GM18498 (cell line): ENCODE measurements at regions not wholly inside any gene's neighbourhood (a gene's known extent, or its start where the extent isn't known, plus 50 kb on each side); places are given as distances from the start of the nearest gene placed in this dataset.
"Not testable (repeated sequence)": the region's sequence is repeated elsewhere in the genome, so short reads cannot be mapped to it uniquely, and the experiment has no call there.

Source experiments
- ATAC-seq: cut with Tn5 transposase; IDR thresholded peaks from one replicate; pipeline ENCODE4 v1.9.1; 2021; ENCODE audit warnings: mild to moderate bottlenecking, moderate library complexity; ENCODE audit not compliant: unreplicated experiment

DNA sequence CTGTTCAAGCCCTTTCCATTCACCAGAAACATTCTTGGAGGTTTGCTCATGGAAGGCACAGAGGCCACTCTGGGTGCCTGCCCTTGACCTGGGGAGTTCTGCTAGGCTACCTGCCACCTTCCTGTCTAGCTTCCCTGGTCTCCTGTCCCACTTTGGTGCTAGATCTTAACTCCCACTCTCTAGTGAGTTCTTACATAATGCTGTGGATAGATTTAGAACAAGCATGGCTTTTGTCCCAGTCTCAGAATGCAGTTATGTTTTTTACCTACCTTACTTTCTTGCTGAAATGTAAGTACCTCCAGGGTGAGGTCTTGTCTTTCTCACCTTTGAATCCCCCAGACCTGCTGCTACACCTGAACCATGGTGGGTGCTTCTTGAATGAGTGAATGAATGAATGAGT, 1252.3 kb downstream of the TYW1 start:
- no peak for ATAC-seq

DNA sequence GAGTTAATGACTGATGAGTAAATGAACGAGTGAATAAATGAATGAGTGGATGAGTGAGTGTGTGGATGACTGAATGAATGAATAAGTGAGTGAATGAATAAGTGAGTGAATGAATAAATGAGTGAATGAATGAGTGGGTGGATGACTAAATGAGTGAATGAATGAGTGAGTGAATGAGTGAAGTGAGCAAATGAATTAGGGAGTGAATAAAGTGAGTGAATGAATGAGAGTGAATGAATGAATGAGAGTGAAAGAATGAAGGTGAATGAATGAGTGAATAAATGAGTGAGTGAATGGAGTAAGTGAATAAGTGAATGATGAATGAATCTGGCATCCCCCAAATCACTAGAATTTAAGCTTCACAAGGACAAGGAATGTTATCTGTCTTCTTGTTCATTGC, 1253.0 kb downstream of the TYW1 start:
- no peak for ATAC-seq

DNA sequence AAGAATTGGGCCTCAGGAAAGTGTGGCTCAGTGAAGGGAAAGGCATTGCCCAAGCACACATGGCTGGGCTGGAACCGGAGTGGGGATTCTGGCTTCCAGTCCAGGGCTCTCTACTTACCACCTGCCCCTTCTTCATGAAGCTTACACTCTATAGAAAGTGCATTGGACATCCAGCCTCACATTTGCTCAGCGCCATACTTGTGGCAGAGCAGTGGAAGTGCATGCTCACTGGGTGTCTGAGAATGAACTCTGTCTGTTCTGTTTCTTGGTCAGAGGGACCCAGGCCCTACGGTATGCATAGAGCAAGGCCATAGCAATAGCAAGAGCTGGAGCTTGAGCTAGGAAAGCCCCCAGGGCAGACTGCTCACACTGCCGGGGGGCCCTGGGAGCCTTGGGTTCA, 1253.5 kb downstream of the TYW1 start:
- ATAC-seq, result no peak

DNA sequence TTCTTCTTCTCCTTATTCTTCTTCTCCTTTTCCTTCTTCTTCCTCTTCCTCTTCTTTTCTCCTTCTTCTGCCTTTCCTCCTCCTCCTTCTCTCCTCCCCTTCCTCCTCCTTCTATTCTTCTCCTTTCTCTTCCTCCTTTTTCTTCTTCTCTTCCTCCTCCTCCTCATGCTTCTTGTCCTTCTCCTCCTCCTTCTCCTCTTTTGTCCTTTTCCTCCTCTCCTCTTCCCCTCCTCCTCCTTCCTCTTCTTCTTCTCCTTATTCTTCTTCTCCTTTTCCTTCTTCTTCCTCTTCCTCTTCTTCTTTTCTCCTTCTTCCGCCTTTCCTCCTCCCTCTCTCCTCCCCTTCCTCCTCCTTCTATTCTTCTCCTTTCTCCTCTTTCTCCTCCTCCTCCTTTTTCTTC, 1258.2 kb downstream of the TYW1 start:
- ATAC-seq, result not testable (repeated sequence)

DNA sequence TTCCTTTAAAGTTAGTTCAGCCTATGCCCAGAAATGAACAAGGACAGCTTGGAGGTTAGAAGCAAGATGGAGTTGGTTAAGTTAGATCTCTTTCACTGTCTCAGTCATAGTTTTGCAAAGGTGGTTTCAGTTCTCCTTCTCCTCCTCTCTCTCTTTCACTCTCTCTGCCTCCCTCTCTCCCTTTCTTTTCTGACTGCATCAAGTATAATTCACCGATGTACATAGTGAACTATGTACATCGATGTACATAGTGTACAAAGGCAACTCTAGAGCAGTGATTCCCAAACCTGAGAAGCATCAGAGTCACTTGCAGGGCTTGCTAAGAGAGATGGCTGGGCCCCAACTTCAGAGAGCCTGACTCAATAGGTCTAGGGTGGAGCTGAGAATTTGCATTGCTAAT, 1259.7 kb downstream of the TYW1 start:
- no peak for ATAC-seq

DNA sequence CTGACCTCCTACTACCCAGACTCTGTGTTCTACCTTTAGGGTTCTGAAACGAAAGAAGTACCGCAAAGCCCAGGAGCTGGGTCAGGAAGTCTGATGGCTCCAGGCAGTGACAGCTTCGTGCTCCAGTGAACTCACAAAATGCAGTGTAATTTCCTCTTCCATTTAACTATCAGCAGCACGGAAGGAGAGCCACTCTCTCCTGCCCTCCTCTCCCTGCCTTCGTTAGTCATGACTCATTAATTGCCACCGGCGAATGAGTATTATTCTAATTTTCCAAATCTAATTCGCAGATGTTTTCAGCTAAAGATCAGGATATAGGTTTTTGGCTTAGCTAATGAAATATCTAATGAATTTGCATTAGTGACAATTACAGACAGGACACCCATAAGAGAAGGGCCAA, 1262.0 kb downstream of the TYW1 start:
- no peak for ATAC-seq

DNA sequence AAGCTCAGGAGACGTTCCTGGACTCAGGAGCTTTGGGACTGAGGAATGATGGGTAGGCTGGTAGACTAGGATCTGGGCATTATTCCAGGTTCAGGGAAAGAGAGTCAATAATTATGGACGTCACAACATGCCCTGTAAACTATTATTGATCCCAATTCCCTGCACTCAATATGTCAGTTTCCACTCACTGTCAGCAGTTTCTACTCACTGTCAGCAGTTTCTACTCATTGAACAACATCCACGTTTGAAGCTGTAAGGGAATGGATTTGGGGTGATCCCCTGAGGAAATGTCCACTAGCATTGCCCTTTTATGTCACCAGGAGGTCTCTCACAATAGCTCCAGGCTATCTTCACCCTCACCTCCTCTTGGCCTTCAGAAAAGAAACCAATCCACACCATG, 1268.6 kb downstream of the TYW1 start:
- no peak for ATAC-seq

DNA sequence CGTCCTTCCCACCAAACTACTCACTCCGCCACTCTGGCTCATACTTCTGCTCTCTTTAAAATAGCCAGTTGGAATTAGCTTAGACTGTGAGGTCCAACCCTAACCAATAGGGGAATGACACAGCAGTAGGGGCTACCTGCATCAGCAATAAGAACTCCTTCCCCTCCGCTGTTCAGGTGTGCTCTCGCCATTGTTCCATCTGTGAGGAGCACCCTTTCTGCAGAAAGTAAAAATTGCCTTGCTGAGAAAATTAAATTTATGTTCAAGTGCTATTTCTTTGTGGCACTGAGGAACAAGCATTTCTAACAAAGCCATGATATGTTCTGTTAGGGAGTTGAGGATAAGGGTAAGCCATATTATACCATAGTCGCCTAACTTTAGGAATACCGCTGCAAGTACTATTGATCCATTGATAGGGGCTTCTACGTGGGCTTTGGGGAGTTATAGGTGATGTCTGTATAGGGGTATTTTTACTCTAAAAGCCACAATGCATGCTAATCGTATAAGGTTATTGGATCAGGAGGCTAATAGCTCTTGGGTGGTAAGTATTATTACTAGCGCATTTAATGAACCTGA, 1269.5 kb downstream of the TYW1 start:
- ATAC-seq, result no peak

DNA sequence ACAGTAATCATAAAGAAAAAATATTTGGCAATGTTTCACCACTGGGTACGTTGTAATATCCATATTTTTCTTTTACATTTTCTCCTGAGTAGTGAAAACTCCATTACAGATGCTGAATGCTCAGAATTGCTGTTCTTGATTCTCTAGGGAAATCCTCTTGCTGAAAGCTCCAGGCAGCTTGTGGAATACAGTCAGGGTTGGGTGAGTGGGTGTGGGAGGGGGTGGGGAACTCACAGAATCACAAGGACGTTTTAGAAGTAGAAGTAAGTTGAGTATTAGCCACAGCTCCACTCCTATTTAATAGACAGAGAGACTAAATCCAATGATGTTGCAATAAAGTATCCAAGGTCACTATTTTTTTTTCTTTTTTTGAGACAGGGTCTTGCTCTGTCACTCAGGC, 1270.9 kb downstream of the TYW1 start:
- ATAC-seq, result no peak

DNA sequence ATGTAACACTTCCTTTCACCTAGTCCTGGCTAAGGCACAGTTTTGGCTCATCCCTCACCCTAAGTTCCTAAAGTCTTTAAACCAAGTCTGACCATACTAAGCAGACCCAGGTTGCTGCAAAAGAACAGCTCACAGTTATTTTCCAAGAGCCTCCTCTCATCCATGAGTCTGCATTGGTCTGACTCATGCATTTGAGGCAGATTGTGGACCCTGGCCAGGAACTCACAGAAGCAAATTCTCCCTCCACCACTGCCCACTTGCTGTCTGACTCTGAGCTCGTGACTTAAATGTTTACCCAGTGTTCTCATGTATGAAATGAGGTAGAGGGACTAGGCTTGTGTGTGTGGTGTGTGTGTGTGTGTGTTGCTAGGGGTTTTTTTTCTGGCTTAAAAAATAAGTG, 1272.8 kb downstream of the TYW1 start:
- ATAC-seq, result no peak

DNA sequence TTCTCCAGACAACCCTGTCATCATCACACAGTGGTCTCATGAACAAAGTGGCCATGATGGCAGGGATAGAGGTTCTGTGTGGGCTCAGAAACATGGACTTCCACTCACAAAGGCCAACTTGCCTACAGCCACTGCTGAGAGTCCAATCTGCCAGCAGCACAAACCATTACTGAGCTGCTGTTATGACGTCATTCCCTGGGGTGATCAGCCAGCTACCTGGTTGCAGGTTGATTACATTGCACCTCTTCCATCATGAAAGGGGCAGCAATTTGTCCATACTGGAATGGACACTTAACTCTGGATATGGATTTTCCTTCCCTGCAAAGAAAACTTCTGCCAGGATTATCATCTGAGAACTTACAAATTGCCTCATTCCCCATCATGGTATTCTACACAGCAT, 1275.9 kb downstream of the TYW1 start:
- ATAC-seq, result no peak

DNA sequence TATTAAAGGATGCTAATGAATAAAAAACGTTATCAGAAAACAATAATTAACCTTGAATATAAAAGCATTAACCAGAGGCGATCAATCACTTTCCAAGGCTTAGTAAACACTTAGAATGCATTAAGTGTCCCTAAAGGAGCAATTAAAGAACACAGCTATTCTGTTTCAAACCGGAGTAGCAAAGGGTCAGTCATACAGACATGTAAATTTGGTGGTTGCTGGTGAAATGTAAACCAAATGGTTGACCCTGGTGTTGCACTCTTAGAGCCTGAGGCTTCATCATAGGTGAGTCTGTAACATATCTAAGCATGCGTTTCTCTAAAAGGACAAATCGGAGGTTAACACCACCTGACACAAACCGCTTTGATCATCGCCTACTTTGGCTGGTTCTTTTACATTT, 1280.1 kb downstream of the TYW1 start:
- no peak for ATAC-seq

DNA sequence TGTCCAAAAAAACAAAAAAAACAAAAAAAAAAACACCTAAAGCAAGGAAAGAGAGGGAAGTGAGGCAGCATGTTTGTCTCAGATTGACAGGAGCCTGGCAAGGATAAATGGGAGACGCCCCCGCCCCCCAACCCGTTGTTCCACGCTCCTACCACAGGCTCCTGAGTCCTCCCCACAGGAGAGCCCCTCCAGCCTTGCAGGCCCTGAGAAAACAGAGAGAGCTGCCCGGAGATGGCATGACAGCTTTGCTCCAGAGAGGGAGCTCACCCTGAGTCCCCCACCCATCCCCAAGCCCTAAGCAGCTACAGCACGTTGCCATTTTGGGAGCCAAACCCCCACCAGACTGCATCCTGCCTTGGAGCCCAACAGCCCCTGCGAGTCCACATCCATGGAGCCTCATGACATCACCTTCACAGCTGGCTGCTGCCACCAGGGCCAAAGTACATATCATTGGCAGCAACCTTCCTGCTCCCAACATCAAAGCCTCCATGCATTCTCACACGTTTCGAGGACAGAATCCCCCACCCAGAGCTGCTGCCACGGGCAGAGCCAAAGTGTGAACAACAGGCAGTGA, 1283.3 kb downstream of the TYW1 start:
- ATAC-seq, result no peak

DNA sequence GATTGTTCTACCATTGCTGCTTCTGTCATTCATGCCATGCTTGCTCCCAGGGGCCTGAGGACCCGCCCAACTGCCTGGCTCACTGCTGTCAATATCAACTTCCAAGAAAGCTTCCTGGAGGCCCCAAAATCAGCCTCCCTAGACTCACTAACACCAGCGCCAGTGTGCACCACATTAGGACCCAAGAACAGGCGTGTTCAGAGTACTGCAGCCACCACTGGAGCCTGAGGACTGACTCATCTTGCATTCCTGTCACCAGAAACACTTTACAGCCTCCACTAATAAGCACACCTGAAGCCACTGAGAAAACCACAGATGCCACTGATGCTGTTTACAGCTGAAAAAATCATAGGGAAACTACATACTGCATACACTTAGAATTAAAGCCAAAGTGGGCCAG, 1284.3 kb downstream of the TYW1 start:
- ATAC-seq, result no peak

DNA sequence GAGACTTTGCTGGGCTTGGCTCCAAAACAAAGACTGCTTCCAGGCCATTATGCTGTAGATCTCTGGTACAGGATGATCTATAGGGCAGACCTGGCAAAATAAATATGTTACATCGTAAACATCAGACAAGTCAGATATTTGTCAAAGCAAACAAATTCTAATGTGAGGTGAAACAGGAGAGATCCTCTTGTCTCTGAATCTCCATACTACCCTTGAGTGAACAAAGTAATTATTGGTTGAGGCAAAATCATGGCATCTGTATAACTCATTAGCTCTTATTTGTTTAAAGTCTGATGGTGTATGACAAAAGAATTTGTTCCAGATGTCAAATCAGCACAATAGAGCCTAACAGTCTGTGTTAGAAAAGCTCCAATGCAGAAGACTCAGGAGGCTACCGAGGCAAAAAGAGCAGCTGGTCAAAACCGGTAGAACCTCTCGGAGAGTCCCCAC, 1291.5 kb downstream of the TYW1 start:
- no peak for ATAC-seq

DNA sequence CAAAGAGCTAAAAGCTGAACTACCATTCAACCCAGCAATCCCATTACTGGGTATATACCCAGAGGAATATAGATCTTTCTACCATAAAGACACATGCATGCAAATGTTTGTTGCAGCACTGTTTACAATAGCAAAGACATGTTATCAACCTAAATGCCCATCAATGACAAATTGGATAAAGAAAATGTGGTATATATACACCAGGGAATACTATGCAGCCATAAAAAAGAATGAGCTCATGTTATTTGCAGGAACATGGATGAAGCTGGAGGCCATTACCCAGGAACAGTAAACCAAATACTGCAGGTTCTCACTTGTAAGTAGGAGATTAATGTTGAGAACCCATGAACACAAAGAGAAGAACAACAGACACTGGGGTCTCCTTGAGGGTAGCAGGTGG, 1295.1 kb downstream of the TYW1 start:
- ATAC-seq, result no peak

DNA sequence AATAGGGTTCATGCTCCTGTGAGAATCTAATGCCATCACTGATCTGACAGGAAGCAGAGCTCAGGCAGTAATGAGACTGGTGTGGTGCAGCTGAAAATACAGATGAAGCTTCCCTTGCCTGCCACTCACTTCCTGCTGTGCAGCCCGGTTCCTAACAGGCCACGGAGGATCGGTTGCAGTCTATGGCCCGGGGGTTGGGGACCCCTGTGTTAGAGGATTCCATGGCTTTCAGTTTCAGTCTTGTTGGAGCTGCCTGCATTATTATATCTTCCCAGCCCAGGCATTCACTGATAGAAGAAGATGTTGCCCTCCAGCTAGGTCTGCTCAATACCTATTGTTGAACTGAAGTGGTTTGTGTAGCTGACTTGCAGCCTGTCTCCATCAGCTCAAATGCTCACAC, 1298.8 kb downstream of the TYW1 start:
- no peak for ATAC-seq

DNA sequence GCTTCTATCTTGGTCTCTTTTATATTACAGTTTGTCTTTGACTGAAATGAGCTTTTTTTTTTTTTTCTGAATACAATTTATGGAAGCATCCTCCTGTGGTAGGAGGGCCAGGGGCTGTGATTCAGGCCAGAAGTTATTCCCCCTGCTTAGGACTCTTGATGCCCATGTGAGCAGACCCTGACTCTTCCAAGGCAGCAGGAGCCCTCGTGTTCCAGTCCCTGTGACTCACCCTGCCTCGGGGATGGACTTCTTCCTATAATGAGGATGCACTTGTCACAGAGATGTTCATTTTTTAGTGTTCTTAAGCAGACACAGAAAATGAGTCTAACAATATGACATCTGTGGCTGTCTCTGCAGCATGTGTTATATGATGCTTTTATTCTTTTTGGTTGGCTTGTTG, 1293.7 kb upstream of the AUTS2 start:
- no peak for ATAC-seq

DNA sequence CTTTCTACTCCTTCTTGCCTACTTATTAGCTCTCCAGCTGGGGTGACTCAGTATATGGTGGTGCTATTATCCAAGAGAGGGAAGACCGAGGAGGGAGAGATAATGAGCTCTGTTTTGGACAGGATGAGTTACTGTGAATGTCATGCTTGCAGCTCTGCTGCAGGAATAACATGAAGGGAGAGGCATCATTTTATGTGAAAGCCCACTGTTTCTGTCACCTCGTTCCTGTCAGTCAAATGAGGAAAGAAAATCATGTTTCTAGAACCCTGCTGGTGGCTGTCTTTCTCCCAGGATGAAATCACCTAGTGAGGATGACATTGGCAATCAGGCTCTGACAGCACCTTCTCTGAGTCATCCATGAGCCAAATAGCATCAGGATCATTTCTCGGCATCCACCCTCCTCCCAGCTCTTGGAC, 1291.6 kb upstream of the AUTS2 start:
- no peak for ATAC-seq

DNA sequence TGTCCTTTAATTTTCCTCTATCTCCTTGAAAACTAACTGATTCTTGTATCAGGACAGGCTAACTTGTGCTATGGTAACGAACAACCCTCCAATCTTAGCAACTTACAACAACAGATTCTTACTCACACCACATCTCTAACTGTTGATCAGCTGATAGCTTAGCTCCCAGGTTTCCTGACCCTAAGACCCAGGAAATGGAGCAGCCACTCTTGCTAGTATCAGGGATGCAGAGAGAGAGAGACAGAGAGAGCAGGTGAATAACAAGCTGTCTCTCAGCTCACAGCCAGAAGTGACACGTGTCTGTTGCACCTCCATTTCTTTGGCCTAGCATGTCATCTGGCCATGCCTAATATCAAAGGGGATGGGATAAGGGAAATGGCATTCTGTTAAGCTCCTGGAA, 1289.0 kb upstream of the AUTS2 start:
- ATAC-seq, result no peak

DNA sequence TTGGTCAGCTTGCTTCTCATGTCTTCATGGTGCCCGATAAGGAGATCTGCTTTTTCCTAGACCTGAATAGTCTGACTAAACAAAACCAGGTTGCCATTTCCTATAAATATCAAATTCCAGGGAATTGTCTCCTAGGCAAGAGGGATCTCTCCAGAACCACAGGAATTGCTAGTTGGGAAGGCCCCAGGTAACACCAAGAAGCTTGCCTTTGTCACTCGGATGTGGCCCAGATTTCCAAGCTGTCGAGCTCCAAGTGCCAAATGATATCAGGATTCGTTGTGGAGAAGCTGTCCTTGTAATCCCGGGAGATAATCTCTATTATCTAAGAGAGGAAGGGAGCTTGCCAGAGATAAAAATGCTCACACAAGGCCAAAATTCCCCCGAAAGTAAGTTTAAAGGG, 1288.5 kb upstream of the AUTS2 start:
- ATAC-seq, result no peak

DNA sequence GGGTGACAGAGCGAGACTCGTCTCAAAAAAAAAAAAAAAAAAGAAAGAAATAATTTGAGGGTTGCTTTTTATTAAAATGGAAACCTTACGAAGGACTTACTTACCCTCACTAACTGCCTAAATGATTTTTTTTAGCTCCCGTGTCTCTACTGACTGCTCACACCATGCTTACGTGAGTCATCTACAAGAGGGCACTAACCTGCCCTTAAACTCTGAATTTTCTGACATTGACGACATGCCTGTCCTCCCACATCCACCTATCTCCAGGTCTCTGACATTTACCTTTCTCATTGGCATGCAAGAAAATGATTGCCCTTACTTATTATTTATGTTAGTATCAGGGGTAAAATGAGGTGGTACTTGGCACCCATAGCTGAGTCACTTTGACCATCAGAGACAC, 1286.3 kb upstream of the AUTS2 start:
- ATAC-seq, result no peak

DNA sequence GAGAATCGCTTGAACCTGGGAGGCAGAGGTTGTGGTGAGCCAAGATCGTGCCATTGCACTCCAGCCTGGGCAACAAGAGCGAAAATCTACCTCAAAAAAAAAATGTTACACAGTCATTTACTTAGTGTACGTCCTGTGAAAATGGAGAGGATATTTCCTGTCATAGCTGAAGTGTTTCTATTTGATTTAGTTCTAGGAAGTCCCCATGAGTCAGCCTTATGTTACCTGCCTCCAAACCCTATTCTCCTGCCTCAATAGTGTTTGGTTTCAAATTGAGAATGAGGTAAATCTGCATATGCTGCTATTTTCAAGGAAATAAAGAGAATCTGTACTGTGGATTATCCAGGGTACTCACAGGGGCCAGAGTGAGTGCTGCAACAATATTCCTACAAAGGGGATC, 1284.5 kb upstream of the AUTS2 start:
- no peak for ATAC-seq
